ENCODE measurements at regions not wholly inside any gene's neighbourhood (a gene's known extent, or its start where the extent isn't known, plus 50 kb on each side); places are given as distances from the start of the nearest gene placed in this dataset.
A peak's percentile ranks its signal among the peaks of the same experiment; 100 is the strongest.
"Not testable (repeated sequence)": the region's sequence is repeated elsewhere in the genome, so short reads cannot be mapped to it uniquely, and the experiment has no call there.

DNA sequence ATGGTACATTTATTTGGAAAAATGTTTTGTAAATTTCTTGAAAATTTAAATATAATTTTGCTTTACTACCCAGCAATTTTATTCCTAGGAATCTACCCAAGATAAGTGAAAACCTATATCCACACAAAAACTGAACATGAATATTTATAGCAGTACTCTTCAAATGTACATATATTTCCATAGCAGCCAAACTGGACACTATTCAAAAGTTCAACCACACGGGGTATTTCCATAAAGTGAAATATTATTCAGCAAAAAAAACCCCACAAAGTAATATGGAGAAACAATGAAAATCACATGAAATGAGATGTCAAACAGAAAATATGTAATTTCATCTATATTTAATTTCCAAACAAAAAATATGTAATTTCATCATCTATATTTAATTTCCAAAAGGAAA is 1247.6 kb upstream of the TMEFF2 start:
- Mint-ChIP-seq H3K27ac (no peak overlapping the region), H3K9me3 (peaks cover 3% of the 10 kb centered on the region), H3K36me3 (no peaks in the 10 kb centered on the region), H3K27me3 (no peaks in the 10 kb centered on the region), H3K4me1 (no peaks in the 10 kb centered on the region), H3K4me3 (no peak overlapping the region)
- no peak for DNase-seq

- DNase-seq = no peak
- Mint-ChIP-seq H3K4me1 (no peaks in the 10 kb centered on the region), H3K27ac (no peak overlapping the region), H3K27me3 (no peaks in the 10 kb centered on the region), H3K36me3 (no peaks in the 10 kb centered on the region), H3K4me3 (no peak overlapping the region), H3K9me3 (no peaks in the 10 kb centered on the region)
These were observed 1233.6 kb upstream of the TMEFF2 start for GRCh38 chr2:193428336-193428818.

DNA sequence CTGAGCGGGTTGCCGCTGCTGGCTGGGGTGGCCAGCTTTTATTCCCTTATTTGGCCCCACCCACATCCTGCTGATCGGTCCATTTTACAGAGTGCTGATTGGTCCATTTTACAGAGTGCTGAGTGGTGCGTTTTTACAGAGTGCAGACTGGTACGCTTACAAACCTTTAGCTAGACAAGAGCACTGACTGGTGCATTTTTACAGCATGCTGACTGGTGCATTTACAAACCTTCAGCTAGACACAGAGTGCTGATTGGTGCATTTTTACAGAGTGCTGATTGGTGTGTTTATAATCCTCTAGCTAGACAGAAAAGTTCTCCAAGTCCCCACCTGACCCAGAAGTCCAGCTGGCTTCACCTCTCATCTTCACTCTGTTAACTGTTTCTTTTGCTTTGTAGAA is 1217.6 kb upstream of the TMEFF2 start:
- peaks cover 10% of the 10 kb centered on the region for H3K9me3 Mint-ChIP-seq
- H3K27me3 Mint-ChIP-seq, H3K4me1 Mint-ChIP-seq, H3K4me3 Mint-ChIP-seq, H3K36me3 Mint-ChIP-seq, H3K27ac Mint-ChIP-seq, DNase-seq: not testable (repeated sequence)

GRCh38 chr2:193409951-193410350 is 1215.2 kb upstream of the TMEFF2 start:
- Mint-ChIP-seq H3K4me3 (no peak overlapping the region), H3K9me3 (peaks cover 4% of the 10 kb centered on the region), H3K27me3 (no peaks in the 10 kb centered on the region), H3K36me3 (no peaks in the 10 kb centered on the region), H3K4me1 (no peaks in the 10 kb centered on the region), H3K27ac (no peak overlapping the region)
- DNase-seq = no peak

GRCh38 chr2:193382583-193382982 is 1187.8 kb upstream of the TMEFF2 start:
- no peak overlapping the region for H3K4me3 Mint-ChIP-seq

DNA sequence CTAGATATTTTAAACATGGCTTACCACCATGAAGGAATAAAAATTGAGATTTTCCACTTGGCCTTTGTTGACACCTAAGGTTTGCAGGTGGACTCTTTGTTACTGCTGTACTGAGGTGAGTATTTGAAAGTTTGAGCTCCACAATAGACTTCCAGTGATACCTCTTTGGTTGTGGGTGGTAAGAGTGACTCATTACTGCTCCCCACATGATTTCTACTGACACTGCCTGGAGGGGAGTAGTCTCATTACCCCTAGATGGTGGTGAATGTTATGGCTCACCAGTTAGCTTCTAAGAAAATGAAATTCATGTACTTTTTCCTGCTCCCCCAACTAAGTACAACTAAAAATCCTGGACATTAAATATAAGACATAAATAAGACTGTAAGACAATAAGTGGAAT is 1183.1 kb upstream of the TMEFF2 start:
- Mint-ChIP-seq H3K27ac (no peak overlapping the region), H3K9me3 (peaks cover 1% of the 10 kb centered on the region), H3K4me1 (peaks cover 4% of the 10 kb centered on the region), H3K27me3 (no peaks in the 10 kb centered on the region), H3K36me3 (no peaks in the 10 kb centered on the region), H3K4me3 (no peak overlapping the region)
- DNase-seq = peak; percentile 3

More at GRCh38 chr2:193382583-193382982, 1187.8 kb upstream of the TMEFF2 start:
- Mint-ChIP-seq H3K9me3 (peaks cover 1% of the 10 kb centered on the region), H3K27ac (no peak overlapping the region), H3K27me3 (no peaks in the 10 kb centered on the region), H3K4me1 (peaks cover 4% of the 10 kb centered on the region), H3K36me3 (no peaks in the 10 kb centered on the region)
- no peak for DNase-seq

GRCh38 chr2:193373120-193373519 is 1178.4 kb upstream of the TMEFF2 start:
- no peak overlapping the region for H3K4me3 Mint-ChIP-seq
- peaks cover 3% of the 10 kb centered on the region for H3K4me1 Mint-ChIP-seq
- no peaks in the 10 kb centered on the region for H3K36me3 Mint-ChIP-seq
- H3K27ac Mint-ChIP-seq = no peak overlapping the region
- peaks cover 1% of the 10 kb centered on the region for H3K9me3 Mint-ChIP-seq
- H3K27me3 Mint-ChIP-seq = no peaks in the 10 kb centered on the region
- DNase-seq = no peak

DNA sequence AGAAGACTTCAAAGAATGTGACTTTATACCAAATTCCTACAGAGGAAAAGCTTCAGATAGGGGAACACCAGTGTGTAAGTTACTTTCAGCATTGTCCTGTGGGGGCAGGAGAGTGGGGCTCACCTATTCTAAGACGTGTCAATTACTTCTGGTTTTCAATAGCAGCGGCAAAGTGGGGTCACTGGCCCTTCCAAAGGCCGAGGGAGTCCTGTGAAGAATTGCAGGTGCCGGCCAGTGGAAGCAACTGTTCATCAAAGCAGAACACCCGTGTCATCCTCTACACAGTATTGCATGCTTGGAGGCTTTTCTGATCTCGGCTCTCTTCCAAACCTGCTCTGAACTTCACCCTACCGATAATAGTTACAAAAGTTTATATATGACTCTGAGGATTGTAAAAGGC is 1176.5 kb upstream of the TMEFF2 start:
- no peak overlapping the region for H3K4me3 Mint-ChIP-seq
- H3K27ac Mint-ChIP-seq = no peak overlapping the region
- DNase-seq = no peak
- no peaks in the 10 kb centered on the region for H3K36me3 Mint-ChIP-seq
- peaks cover 1% of the 10 kb centered on the region for H3K9me3 Mint-ChIP-seq
- H3K4me1 Mint-ChIP-seq = no peaks in the 10 kb centered on the region
- no peaks in the 10 kb centered on the region for H3K27me3 Mint-ChIP-seq

- DNase-seq = no peak
- Mint-ChIP-seq H3K4me1 (no peaks in the 10 kb centered on the region), H3K9me3 (no peaks in the 10 kb centered on the region), H3K27ac (no peak overlapping the region), H3K4me3 (no peak overlapping the region), H3K27me3 (no peaks in the 10 kb centered on the region), H3K36me3 (no peaks in the 10 kb centered on the region)
These were observed 1173.9 kb upstream of the TMEFF2 start for GRCh38 chr2:193368615-193369014.

- H3K27ac Mint-ChIP-seq = no peak overlapping the region
- DNase-seq = no peak
- H3K4me3 Mint-ChIP-seq = no peak overlapping the region
- H3K36me3 Mint-ChIP-seq = no peaks in the 10 kb centered on the region
- no peaks in the 10 kb centered on the region for H3K9me3 Mint-ChIP-seq
- no peaks in the 10 kb centered on the region for H3K27me3 Mint-ChIP-seq
- H3K4me1 Mint-ChIP-seq = no peaks in the 10 kb centered on the region
These were observed 1162.8 kb upstream of the TMEFF2 start for GRCh38 chr2:193357508-193357907.

- not testable (repeated sequence) for H3K27ac Mint-ChIP-seq, H3K36me3 Mint-ChIP-seq, H3K9me3 Mint-ChIP-seq, DNase-seq, H3K4me3 Mint-ChIP-seq, H3K27me3 Mint-ChIP-seq
- H3K4me1 Mint-ChIP-seq = peaks cover 10% of the 10 kb centered on the region
These were observed 1158.0 kb upstream of the TMEFF2 start for GRCh38 chr2:193352665-193353242.

DNA sequence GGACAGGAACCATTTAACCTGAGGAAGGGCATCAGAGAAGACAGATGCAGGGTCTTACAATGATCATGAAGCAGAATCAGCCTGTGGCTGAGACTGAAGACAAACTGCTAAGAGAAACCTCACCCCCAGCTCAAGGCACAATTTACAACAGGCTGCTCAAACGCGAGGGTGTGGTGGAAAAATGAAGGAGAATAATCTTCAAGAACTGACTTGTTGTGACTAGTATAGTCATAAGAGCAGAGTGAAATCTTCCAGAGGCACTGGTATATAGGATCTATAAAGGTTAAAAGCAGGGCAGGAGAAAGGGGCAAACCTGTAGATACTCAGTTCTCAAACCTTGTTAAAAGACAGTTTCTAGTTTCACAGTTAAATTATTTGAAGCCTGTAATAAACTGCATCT is 1155.8 kb upstream of the TMEFF2 start:
- H3K27ac Mint-ChIP-seq = no peak overlapping the region
- peaks cover 15% of the 10 kb centered on the region for H3K4me1 Mint-ChIP-seq
- no peaks in the 10 kb centered on the region for H3K36me3 Mint-ChIP-seq
- no peaks in the 10 kb centered on the region for H3K27me3 Mint-ChIP-seq
- H3K9me3 Mint-ChIP-seq = no peaks in the 10 kb centered on the region
- no peak overlapping the region for H3K4me3 Mint-ChIP-seq
- no peak for DNase-seq

DNA sequence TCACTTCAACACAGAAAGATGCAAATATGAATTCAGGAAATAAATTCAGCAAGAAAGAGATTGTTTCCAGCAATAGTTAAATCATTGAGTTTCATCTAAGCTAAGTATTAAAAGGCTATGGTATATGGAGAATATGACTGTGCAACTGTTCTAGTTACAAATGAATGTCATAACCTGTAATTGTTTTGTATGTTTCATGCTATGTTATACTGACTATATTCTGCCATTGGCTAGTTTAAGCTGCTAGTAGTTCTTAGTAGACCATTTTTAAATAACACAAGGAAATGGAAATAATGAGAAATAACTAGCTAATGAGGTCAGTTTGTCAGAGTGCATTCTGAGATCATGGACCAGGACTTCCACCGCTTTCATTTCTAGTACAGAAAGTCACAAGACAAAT is 1154.9 kb upstream of the TMEFF2 start:
- Mint-ChIP-seq H3K9me3 (no peaks in the 10 kb centered on the region), H3K27ac (peak overlapping the region; percentile 35), H3K27me3 (no peaks in the 10 kb centered on the region), H3K4me1 (peaks cover 15% of the 10 kb centered on the region), H3K4me3 (no peak overlapping the region), H3K36me3 (no peaks in the 10 kb centered on the region)
- no peak for DNase-seq

GRCh38 chr2:193348055-193348454 is 1153.3 kb upstream of the TMEFF2 start:
- no peak overlapping the region for H3K27ac Mint-ChIP-seq
- no peaks in the 10 kb centered on the region for H3K9me3 Mint-ChIP-seq
- H3K36me3 Mint-ChIP-seq = no peaks in the 10 kb centered on the region
- no peaks in the 10 kb centered on the region for H3K27me3 Mint-ChIP-seq
- DNase-seq = no peak
- peaks cover 15% of the 10 kb centered on the region for H3K4me1 Mint-ChIP-seq
- peak overlapping the region; percentile 64 for H3K4me3 Mint-ChIP-seq

DNA sequence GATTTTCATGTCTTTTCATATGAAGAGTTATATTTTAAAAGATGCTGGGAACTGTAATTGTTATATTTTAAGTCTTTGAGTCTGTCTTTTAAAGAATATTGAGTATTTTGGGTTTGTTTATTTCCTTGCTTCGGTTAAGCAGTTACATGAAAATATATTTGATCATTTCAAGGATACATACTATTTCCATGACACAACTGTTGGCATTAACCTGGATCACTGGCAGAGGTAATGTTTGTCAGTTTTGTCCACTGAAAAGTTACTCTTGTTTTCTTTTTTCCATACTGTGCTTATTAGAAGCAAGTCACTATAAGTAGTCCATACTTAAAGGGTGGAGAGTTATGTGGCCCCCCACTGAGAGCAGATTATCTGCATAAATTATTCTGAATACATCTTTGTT is 1142.0 kb upstream of the TMEFF2 start:
- H3K4me3 Mint-ChIP-seq = no peak overlapping the region
- no peak for DNase-seq
- no peaks in the 10 kb centered on the region for H3K9me3 Mint-ChIP-seq
- no peaks in the 10 kb centered on the region for H3K36me3 Mint-ChIP-seq
- no peak overlapping the region for H3K27ac Mint-ChIP-seq
- H3K27me3 Mint-ChIP-seq = no peaks in the 10 kb centered on the region
- H3K4me1 Mint-ChIP-seq = peaks cover 4% of the 10 kb centered on the region

DNA sequence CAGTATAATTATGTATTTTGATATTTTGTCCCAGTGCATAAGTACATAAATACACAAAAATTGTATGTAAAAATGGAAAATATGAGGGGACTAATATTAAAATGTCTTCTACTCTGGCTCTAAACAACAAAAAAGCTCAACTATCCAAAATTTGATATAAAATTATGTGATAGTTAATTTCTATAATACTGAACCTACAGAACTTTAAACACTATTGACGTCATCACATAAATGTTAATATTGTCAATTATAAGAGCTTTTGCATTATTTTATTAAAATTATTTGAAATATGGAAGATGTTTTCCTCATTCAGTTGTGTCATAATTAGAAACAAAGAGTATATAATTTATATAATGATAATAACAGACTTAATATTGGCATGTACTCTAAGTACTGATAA is 1139.7 kb upstream of the TMEFF2 start:
- H3K27ac Mint-ChIP-seq = no peak overlapping the region
- H3K36me3 Mint-ChIP-seq = no peaks in the 10 kb centered on the region
- no peak for DNase-seq
- H3K4me3 Mint-ChIP-seq = no peak overlapping the region
- H3K4me1 Mint-ChIP-seq = peaks cover 6% of the 10 kb centered on the region
- no peaks in the 10 kb centered on the region for H3K9me3 Mint-ChIP-seq
- H3K27me3 Mint-ChIP-seq = no peaks in the 10 kb centered on the region
